GM19372 (cell line): ENCODE measurements at regions not wholly inside any gene's neighbourhood (a gene's known extent, or its start where the extent isn't known, plus 50 kb on each side); places are given as distances from the start of the nearest gene placed in this dataset.
"Not testable (repeated sequence)": the region's sequence is repeated elsewhere in the genome, so short reads cannot be mapped to it uniquely, and the experiment has no call there.

ENCODE experiments used
- ATAC-seq: cut with Tn5 transposase; IDR thresholded peaks from one replicate; pipeline ENCODE4 v1.9.1; 2021; ENCODE audit warnings: mild to moderate bottlenecking, low read depth, moderate library complexity; ENCODE audit not compliant: unreplicated experiment

- ATAC-seq, result no peak
Observed at GRCh38 chr1:219062161-219062560, 111.5 kb upstream of the LYPLAL1 start.

DNA sequence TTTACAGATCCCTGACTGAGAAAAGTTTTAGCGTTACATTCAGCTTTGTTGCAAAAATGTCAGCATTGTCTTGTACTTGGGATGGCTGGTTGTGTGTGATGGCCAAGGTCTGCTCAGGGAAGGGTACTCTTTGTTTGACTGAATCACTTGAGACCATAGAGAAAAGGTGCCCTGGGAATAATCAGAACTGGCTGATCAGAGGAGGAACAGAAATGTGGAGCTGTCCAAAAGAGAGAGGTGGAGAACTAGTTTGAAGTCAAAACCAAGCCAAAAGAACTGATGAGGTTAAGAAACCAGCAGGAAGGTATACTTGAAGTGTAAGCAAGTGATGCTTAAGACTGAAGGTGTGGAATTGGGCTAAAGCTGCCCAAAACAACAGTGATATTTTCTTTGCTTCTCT is 107.6 kb upstream of the LYPLAL1 start:
- ATAC-seq, result no peak

DNA sequence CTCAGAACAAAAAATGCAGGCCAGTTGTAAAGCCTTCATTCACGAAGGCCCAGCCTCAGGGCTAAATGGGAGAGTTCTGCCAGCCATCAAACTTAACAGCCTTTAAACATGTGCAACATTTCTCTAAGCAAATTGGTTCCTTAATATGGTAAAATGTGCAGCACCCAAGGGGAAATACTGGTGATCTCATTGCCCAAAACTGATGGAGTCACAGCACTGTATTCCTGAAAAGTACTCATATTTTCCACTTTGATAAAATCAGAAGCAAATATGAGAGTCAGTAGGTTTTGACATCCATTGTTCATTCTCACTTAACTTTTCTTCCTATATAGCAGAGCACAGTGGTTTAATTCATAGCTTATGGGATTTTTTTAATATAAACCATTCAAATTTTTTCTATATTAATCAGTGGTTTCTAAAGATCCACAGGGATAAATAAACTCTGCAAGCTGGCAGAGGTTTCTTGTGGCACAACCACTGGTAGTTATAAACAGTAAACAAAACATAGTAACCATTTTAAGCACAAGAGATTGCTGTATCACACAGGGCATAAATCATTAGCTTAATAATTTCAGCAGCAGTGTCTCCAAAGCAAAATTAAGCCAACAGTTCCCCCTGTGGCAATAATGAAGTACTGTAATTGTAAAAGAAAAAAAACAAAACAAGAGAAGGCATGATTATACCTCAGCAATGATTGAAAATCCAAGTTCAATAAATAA is 106.9 kb upstream of the LYPLAL1 start:
- no peak for ATAC-seq

- no peak for ATAC-seq
Observed at GRCh38 chr1:219067350-219067712, 106.3 kb upstream of the LYPLAL1 start.

GRCh38 chr1:219070395-219070794 is 103.3 kb upstream of the LYPLAL1 start:
- not testable (repeated sequence) for ATAC-seq

DNA sequence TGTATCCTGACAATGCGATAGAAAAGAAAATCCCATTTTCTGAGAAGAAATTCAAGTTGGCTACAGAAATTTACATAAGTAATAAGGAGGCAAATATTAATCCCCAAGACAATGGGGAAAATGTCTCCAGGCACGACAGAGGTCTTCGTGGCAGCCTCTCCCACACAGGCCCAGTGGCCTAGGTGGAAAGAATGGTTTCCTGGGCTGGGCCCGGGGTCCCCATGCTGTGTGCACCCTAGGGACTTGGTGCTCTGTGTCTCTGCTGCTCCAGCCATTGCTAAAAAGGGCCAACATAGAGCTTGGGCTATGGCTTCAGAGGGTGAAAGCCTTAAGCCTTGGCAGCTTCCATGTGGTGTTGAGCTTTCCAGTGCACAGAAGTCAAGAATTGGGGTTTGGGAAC is 102.5 kb upstream of the LYPLAL1 start:
- no peak for ATAC-seq

DNA sequence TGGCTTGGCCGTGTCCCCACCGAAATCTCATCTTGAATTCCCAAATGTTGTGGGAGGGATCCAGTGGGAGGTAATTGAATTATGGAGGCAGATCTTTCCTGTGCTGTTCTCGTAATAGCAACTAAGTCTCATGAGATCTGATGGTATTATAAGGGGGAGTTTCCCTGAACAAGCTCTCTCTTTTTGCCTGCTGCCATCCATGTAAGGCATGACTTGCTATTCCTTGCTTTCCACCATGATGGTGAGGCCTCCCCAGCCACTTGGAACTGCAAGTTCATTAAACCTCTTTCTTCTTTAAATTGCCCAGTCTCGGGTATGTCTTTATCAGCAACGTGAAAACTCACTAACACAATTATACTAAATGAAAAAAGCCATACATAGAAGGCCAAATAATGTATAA is 101.3 kb upstream of the LYPLAL1 start:
- ATAC-seq, result no peak

GRCh38 chr1:219074084-219074728 is 99.5 kb upstream of the LYPLAL1 start:
- no peak for ATAC-seq

DNA sequence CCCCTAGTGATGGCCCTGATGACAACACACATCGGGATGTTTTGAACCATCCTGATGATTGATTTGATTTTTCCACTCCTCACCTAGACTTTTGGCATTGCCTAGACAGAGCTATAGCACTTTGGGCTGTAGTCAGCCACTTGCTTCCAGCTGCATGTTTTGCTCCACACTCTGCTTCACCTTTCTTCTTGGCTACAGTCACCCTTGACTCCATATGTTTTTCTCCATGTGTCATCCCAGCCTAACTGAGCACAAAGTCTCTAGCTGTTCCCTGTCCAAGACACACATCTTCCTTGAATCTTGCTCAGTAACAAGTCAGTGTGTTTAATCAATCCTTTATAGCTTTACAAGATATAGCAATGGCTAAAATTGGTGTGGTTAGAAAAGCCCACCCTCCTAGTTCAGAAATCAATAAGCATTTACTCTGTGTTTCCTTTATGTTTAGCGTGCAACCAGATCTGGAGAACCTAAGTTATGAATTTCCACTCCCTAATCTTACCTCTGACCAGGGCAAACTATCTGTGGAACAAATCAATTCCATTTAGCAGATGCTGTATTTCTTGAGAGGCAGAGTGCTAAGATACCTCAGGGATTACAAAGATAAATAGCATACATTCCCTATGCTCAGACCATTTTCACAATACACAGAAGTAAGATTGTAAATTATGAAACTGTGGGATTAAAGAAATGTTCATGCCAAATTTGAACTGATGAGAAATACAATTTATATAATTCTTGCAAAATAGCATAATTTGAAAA is 98.4 kb upstream of the LYPLAL1 start:
- no peak for ATAC-seq

- ATAC-seq, result no peak
Observed at GRCh38 chr1:219076326-219076937, 97.2 kb upstream of the LYPLAL1 start.

GRCh38 chr1:219077767-219078166 is 95.9 kb upstream of the LYPLAL1 start:
- ATAC-seq, result not testable (repeated sequence)

DNA sequence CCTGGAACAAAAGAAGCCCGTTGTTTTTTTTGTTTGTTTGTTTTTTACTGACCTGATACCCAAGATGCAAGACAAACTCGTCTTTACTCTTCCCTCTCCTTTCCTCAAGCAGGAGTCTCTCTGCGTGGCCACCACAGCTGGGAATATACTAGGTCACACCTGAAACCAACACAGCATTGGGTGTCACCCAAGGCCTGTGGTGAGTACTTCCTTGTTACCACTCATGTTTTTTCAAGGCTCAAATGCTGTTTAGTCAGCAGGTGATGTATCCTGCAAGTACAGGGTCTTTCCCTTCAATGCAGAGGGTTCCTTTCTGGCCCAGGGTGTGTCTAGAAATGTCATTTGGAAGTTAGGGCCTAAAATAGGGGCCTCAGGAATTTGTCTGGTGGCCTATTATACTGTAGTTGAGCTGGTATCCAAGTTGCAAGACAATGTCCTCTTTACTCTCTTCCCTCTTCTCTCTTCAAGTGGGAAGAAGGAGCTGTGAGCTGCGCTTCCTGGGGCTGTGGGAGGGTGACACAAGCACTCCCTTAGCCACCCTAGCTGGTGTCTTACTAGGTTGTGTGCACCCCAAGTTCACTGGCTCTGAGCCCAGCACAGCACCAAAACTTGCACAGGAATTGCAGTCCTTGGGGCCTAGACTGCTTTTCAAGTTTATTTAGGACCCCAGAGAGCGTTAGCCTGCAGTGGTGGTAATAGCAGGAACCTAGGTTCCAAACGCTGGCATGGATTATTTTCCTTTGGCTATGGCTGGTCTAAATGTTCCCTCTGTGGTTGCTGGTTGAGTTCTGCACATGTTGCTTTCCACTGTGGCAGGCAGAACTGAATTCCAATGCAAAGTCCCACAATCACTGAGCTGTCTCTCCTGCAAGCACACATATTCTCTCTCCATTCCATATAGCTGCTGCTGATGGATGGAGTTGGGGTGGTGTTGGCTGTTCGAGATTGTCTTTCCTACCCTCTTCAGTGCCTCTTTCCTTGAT is 91.4 kb upstream of the LYPLAL1 start:
- peak; percentile 70 for ATAC-seq

GRCh38 chr1:219083631-219084030 is 90.0 kb upstream of the LYPLAL1 start:
- ATAC-seq, result no peak

DNA sequence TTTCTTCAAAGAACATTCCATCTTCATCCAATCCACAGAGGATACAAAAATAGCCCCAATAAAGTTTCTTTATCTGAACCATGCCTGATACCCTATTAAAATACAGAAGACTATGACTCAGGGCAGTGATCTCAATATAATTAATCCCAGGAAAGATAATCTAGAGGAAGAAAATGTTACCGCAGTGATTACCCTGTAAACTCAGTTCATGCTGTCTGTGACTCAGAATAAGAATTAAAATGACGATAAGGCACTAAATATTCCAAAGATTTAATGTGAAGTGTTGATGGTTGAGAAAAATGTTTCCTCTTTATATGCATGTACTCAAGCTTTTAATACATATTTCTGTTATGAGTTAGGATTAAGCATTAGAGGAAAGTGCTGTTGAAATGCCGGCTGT is 88.6 kb upstream of the LYPLAL1 start:
- ATAC-seq, result no peak

DNA sequence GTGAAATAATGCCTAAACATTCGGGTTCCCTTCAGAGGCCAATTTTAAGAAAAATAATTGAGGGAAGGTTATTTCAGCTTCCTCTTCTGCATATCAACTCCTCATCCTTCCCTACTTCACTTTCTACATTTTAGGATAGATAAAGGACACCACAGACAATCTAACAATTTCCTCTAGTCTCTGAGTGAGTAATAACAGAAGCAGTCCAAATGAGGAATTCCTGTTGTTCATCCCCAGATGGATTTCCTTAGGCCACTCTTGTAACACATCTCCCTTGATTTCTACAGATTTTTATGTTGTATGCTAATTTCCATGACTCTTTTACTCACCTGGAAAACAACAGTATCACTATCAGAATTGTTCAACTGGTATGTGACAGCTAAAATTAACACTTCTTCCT is 87.7 kb upstream of the LYPLAL1 start:
- ATAC-seq, result no peak

DNA sequence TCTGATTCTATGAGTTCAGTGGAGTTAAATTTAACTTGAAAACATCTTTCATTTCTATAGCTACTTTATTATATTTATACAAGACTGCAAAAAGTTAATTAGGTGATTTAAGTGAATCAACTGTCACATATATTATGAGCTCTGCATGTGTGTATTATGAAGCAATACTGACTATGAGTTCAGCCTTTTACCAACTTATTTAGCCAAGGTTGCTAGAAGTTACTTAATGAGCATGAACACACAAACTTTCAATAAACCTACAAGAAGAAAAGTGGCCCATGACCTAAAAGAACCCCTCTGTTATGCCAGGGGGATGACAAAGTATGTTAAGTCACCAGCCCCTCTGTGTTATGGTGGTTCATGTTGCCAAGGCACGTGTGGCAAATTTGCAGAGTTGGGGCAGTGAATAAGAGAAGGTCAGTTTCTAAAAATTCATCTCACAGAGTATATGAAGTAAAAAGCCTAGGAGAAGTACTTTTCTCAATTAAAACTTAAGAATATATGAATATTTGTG is 86.7 kb upstream of the LYPLAL1 start:
- no peak for ATAC-seq

DNA sequence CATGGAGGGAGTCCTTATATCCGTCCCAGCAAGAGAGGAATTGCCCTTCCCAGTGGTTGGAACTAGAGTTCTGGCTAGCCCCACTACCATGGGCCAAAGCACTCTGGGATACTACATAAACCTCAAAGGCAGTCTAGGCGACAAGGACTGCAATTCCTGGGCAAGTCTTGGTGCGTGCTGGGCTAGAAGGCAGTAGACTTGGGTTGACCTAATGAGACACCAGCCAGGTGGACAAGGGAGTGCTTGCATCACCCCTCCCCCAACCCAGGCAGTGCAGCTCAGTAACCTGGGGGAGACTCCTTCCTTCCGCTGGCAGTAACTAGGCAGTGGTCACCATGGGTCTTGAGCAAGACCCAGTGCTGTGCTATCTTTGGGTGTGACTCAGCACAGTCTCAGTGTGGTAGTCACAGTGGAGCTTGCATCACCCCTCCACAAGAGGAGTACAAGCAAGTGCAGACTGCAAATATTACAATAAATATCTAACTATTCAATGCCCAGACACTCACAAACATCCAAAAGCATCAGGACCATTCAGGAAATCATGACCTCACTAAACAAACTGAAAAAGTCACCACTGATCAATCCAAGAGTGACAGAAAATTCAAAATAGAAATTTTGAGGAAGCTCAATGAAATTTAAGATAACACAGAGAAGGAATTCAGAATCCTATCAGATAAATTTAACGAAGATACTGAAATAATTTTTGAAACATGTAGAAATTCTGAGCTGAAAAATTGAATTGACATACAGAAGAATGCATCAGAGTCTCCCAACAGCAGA is 84.7 kb upstream of the LYPLAL1 start:
- ATAC-seq, result peak; percentile 53

DNA sequence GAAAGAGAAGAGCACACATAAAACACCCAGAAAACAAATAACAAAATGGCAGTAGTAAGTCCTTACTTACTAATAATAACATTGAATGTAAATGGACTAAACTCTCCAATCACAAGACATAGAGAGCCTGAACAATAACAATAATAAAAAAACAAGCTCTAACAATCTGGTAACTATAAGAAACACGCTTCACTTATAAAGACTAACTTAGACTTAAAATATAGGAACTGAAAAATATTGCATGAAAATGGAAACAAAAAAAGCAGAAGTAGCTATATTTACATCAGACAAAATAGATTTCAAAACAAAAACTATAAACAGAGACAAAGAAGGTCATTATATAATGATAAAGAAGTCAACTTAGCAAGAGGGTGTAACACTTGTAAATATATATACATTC is 83.1 kb upstream of the LYPLAL1 start:
- ATAC-seq, result peak; percentile 81

DNA sequence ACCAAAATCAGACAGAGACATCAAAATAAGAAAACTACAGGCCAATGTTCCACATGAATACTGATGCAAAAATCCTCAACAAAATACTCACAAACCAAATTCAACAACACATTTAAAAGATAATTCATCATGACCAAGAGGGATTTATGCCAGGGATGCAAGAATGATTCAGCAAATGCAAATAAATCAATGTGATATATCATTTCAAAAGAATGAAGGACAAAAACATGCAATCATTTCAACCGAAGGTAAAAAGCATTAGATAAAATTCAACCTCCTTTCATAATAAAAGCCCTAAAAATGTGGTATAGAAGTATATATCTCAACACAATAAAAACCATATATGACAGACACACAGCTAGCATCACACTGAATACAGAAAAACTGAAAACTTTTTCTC is 81.5 kb upstream of the LYPLAL1 start:
- ATAC-seq, result no peak
